HL-60 (cell line): ENCODE measurements at regions not wholly inside any gene's neighbourhood (a gene's known extent, or its start where the extent isn't known, plus 50 kb on each side); places are given as distances from the start of the nearest gene placed in this dataset.
"Not testable (repeated sequence)": the region's sequence is repeated elsewhere in the genome, so short reads cannot be mapped to it uniquely, and the experiment has no call there.

Source experiments
- DNase-seq, 2 experiments: peaks; one replicate each; pipeline ENCODE4 v3.0.0-alpha.2; 2010 to 2020; ENCODE audit warnings: low read depth in 1 of 2, low spot score in 1 of 2
- H3K27ac ChIP-seq: fragments of 250-450 bp; sonication (Bioruptor Pico); replicated peaks from 2 replicates; pipeline ENCODE4 v1.5.1; 2020; ENCODE audit warnings: mild to moderate bottlenecking, moderate library complexity
- H3K27me3 ChIP-seq: fragments of 250-450 bp; sonication (Bioruptor Pico); 2 replicates; pipeline ENCODE4 v1.5.1; 2021; ENCODE audit warnings: mild to moderate bottlenecking, moderate library complexity; ENCODE audit not compliant: insufficient read depth, poor library complexity, severe bottlenecking
- H3K4me3 ChIP-seq: replicated peaks from 2 replicates; pipeline ENCODE4 v1.5.1; 2011; ENCODE audit warnings: mild to moderate bottlenecking, control low read depth, low read length; ENCODE audit not compliant: insufficient read depth
- CTCF ChIP-seq: IDR thresholded peaks from one replicate; pipeline ENCODE4 v1.5.1; 2011; ENCODE audit warnings: low read length, control low read depth, inconsistent platforms; ENCODE audit not compliant: insufficient read depth
- GABPA ChIP-seq: IDR thresholded peaks from 2 replicates; pipeline ENCODE4 v1.6.1; 2012; ENCODE audit warnings: low read depth
- POLR2AphosphoS5 ChIP-seq: IDR thresholded peaks from 2 replicates; pipeline ENCODE4 v1.6.1; 2012; ENCODE audit warnings: low read depth
- REST ChIP-seq: IDR thresholded peaks from 2 replicates; pipeline ENCODE4 v1.6.1; 2012; ENCODE audit warnings: low read depth; ENCODE audit not compliant: insufficient replicate concordance
- SPI1 ChIP-seq: IDR thresholded peaks from 2 replicates; pipeline ENCODE4 v1.6.1; 2012; ENCODE audit warnings: low read depth, mild to moderate bottlenecking, borderline replicate concordance

GRCh38 chr5:118467103-118467502, 521.2 kb downstream of the DTWD2 start:
- TF ChIP-seq POLR2AphosphoS5 (no peak), GABPA (no peak), CTCF (no peak), SPI1 (no peak), REST (no peak)
- Histone ChIP-seq H3K27ac (no peak overlapping the region), H3K4me3 (no peak overlapping the region), H3K27me3 (no peaks in the 10 kb centered on the region)
- DNase-seq, result no peak

GRCh38 chr5:118466418-118466817, 521.9 kb downstream of the DTWD2 start:
- no peak for DNase-seq
- H3K27me3 ChIP-seq, result no peaks in the 10 kb centered on the region
- no peak overlapping the region for H3K4me3 ChIP-seq
- no peak overlapping the region for H3K27ac ChIP-seq
- no peak for TF ChIP-seq CTCF
- no peak for TF ChIP-seq REST
- no peak for TF ChIP-seq SPI1
- TF ChIP-seq GABPA, result no peak
- no peak for TF ChIP-seq POLR2AphosphoS5

GRCh38 chr5:118462276-118462675, 526.1 kb downstream of the DTWD2 start:
- not testable (repeated sequence) for H3K27me3 ChIP-seq, H3K27ac ChIP-seq, H3K4me3 ChIP-seq, DNase-seq

- DNase-seq, result no peak
- TF ChIP-seq GABPA (no peak), SPI1 (no peak), CTCF (no peak), REST (no peak), POLR2AphosphoS5 (no peak)
- Histone ChIP-seq H3K27ac (no peak overlapping the region), H3K27me3 (no peaks in the 10 kb centered on the region), H3K4me3 (no peak overlapping the region)
Measured at GRCh38 chr5:118461436-118461835, 526.9 kb downstream of the DTWD2 start.
